Body of pancreas (tissue), 4 donors: ENCODE measurements at regions not wholly inside any gene's neighbourhood (a gene's known extent, or its start where the extent isn't known, plus 50 kb on each side); places are given as distances from the start of the nearest gene placed in this dataset.
"Not testable (repeated sequence)": the region's sequence is repeated elsewhere in the genome, so short reads cannot be mapped to it uniquely, and the experiment has no call there.

ENCODE experiments used
- ATAC-seq: fragments of 150-250 bp; one replicate; pipeline ENCODE4 v1.9.1; 2016
- DNase-seq, 4 donors: peaks; one replicate each; pipeline ENCODE4 v3.0.0-alpha.2; 2019
- H3K27ac ChIP-seq, 4 donors: fragments of 200-600 bp; sonication (generic); 1 replicate in 3 of 4; 2 replicates in 1 of 4; pipeline versions ENCODE4 v1.5.1 to v1.6.1; 2016 to 2019; ENCODE audit warnings: mild to moderate bottlenecking in 1 of 4, mixed read lengths in 1 of 4, moderate library complexity in 1 of 4
- H3K27me3 ChIP-seq, 2 donors: fragments of 200-600 bp; sonication (generic); one replicate each; pipeline ENCODE4 v1.6.0; 2016; ENCODE audit warnings: mild to moderate bottlenecking in 1 of 2
- H3K36me3 ChIP-seq, 2 donors: fragments of 200-600 bp; sonication (generic); replicated peaks in 1 of 2; 2 replicates each; pipeline ENCODE4 v1.5.1; 2016; ENCODE audit warnings: low read depth in 2 of 2; ENCODE audit not compliant: insufficient read depth in 1 of 2
- H3K4me1 ChIP-seq: fragments of 200-600 bp; sonication (generic); one replicate; pipeline ENCODE4 v1.6.0; 2016
- H3K4me3 ChIP-seq, 2 donors: fragments of 200-600 bp; sonication (generic); 1 replicate in 1 of 2; 2 replicates in 1 of 2; pipeline ENCODE4 v1.5.1; 2016 to 2019
- H3K9me3 ChIP-seq, 3 donors: fragments of 200-600 bp; sonication (generic); 1 replicate in 2 of 3; 2 replicates in 1 of 3; pipeline ENCODE4 v1.5.1; 2016
- CTCF ChIP-seq, 7 experiments: fragments of 450-650 bp in 4 of 7; fragments of 200-600 bp in 3 of 7; sonication (generic) in 3 of 7; IDR thresholded peaks; one replicate each; pipeline ENCODE4 v1.5.1; 2016 to 2019; ENCODE audit warnings: antibody characterized with exemption in 7 of 7
- POLR2A ChIP-seq, 3 donors: fragments of 450-650 bp; IDR thresholded peaks; one replicate each; pipeline ENCODE4 v1.6.1; 2016; ENCODE audit warnings: antibody characterized with exemption in 3 of 3, mild to moderate bottlenecking in 2 of 3
- WGBS, 2 donors: methylation state at CpG; one replicate each; pipeline ENCODE4 v1.1.5; 2017; 5-methylcytosine and 5-hydroxymethylcytosine counted together
- intact Hi-C: fragments of 100-400 bp; cut with DNase I; formaldehyde crosslinking; loops from one replicate; pipeline ENCODE4 v1.15.1; 2023

- Histone ChIP-seq H3K4me1 (peaks cover 5% of the 10 kb centered on the region), H3K27me3 (no peaks in the 10 kb centered on the region), H3K36me3 (no peaks in the 10 kb centered on the region), H3K27ac (no peak overlapping the region), H3K9me3 (no peaks in the 10 kb centered on the region), H3K4me3 (no peak overlapping the region)
- ATAC-seq = no peak
- WGBS, 2 donors = 71 to 84% methylated on average over 8 of the region's 8 CpGs
- intact Hi-C loops = no loop called here
- DNase-seq = no peak
- TF ChIP-seq CTCF (IDR thresholded peaks at IDR 0.05) = no peak
- no peak for TF ChIP-seq POLR2A (IDR thresholded peaks at IDR 0.05)
Measured at GRCh38 chr7:86989407-86989806, 70.0 kb downstream of the ELAPOR2 start.

- intact Hi-C loops, H3K27me3 ChIP-seq, H3K4me1 ChIP-seq, H3K4me3 ChIP-seq, H3K36me3 ChIP-seq, ATAC-seq, DNase-seq, H3K27ac ChIP-seq, H3K9me3 ChIP-seq: not testable (repeated sequence)
- WGBS, 2 donors = 82 to 89% methylated on average over 4 of the region's 4 CpGs
Measured at GRCh38 chr7:86987834-86988233, 71.6 kb downstream of the ELAPOR2 start.

GRCh38 chr7:86987358-86987757, 72.1 kb downstream of the ELAPOR2 start:
- H3K27me3 ChIP-seq, H3K27ac ChIP-seq, H3K4me1 ChIP-seq, H3K4me3 ChIP-seq, intact Hi-C loops, H3K9me3 ChIP-seq, ATAC-seq, H3K36me3 ChIP-seq, DNase-seq: not testable (repeated sequence)
- 77 to 95% methylated on average over 3 of the region's 3 CpGs for WGBS, 2 donors

GRCh38 chr7:86985342-86985741, 74.1 kb downstream of the ELAPOR2 start:
- H3K9me3 ChIP-seq, ATAC-seq, H3K36me3 ChIP-seq, DNase-seq, intact Hi-C loops, H3K27ac ChIP-seq, H3K27me3 ChIP-seq, H3K4me3 ChIP-seq, H3K4me1 ChIP-seq: not testable (repeated sequence)
- WGBS, 2 donors = 76 to 81% methylated on average over 3 of the region's 3 CpGs

GRCh38 chr7:86983654-86984053, 75.8 kb downstream of the ELAPOR2 start:
- ATAC-seq, H3K4me3 ChIP-seq, H3K27ac ChIP-seq, H3K9me3 ChIP-seq, intact Hi-C loops, H3K36me3 ChIP-seq, H3K27me3 ChIP-seq, H3K4me1 ChIP-seq, DNase-seq: not testable (repeated sequence)
- WGBS, 2 donors = 71 to 92% methylated on average over 1 of the region's 1 CpG

- H3K27ac ChIP-seq, H3K27me3 ChIP-seq, H3K4me3 ChIP-seq, H3K4me1 ChIP-seq, intact Hi-C loops, H3K9me3 ChIP-seq, H3K36me3 ChIP-seq, DNase-seq, ATAC-seq: not testable (repeated sequence)
- 79 to 89% methylated on average over 4 to 9 of the region's 9 CpGs for WGBS, 2 donors
Measured at GRCh38 chr7:86981937-86982336, 77.5 kb downstream of the ELAPOR2 start.

- DNase-seq (no peak), ATAC-seq (no peak)
- intact Hi-C loops = no loop called here
Measured at GRCh38 chr7:86981127-86981526, 78.3 kb downstream of the ELAPOR2 start.

More at GRCh38 chr7:86981127-86981526, 78.3 kb downstream of the ELAPOR2 start:
- Histone ChIP-seq H3K27ac (no peak overlapping the region), H3K4me3 (no peak overlapping the region), H3K9me3 (no peaks in the 10 kb centered on the region), H3K27me3 (no peaks in the 10 kb centered on the region), H3K4me1 (no peaks in the 10 kb centered on the region), H3K36me3 (no peaks in the 10 kb centered on the region)
- 55 to 85% methylated on average over 2 of the region's 2 CpGs for WGBS, 2 donors
- TF ChIP-seq POLR2A (IDR thresholded peaks at IDR 0.05) (no peak), CTCF (IDR thresholded peaks at IDR 0.05) (no peak)
